A673 (cell line): ENCODE measurements at regions not wholly inside any gene's neighbourhood (a gene's known extent, or its start where the extent isn't known, plus 50 kb on each side); places are given as distances from the start of the nearest gene placed in this dataset.

Source experiments
- BruUV-seq: library from RNA; stranded (reverse); fragments of 400-500 nt; replicated peaks from 2 replicates; lab custom pipeline; 2021; lab: Mats Ljungman, UMichigan
- CTCF ChIA-PET: fragments of 300-600 bp; sonication (Branson Sonifier 250); formaldehyde crosslinking; loops from one replicate; lab custom pipeline; 2022; ENCODE audit warnings: antibody characterized with exemption; lab: Charles Lee
- POLR2A ChIA-PET: fragments of 300-600 bp; sonication (Branson Sonifier 250); formaldehyde crosslinking; loops from one replicate; lab custom pipeline; 2022; ENCODE audit warnings: antibody characterized with exemption; ENCODE audit not compliant: low non-redundant PET; lab: Charles Lee
- DNase-seq: peaks from one replicate; pipeline ENCODE4 v3.0.0-alpha.2; 2015; ENCODE audit warnings: low spot score
- H3K27ac ChIP-seq: fragments of 200-600 bp; sonication (generic); 2 replicates; pipeline ENCODE4 v1.5.1; 2016; ENCODE audit warnings: mixed run types, low read depth, mild to moderate bottlenecking, mixed read lengths, antibody characterized with exemption, low read length; ENCODE audit not compliant: poor library complexity, severe bottlenecking
- H3K27me3 ChIP-seq: fragments of 200-600 bp; sonication (generic); replicated peaks from 2 replicates; pipeline ENCODE4 v1.6.1; 2017; ENCODE audit warnings: mixed run types, low read depth, mild to moderate bottlenecking, mixed read lengths, antibody characterized with exemption, low read length; ENCODE audit not compliant: insufficient read depth, poor library complexity
- H3K36me3 ChIP-seq: fragments of 200-600 bp; sonication (generic); 2 replicates; pipeline ENCODE4 v1.6.1; 2016; ENCODE audit warnings: mixed run types, mild to moderate bottlenecking, mixed read lengths, antibody characterized with exemption, low read length; ENCODE audit not compliant: insufficient read depth, poor library complexity, severe bottlenecking
- H3K4me1 ChIP-seq: fragments of 200-600 bp; sonication (generic); 2 replicates; pipeline ENCODE4 v1.6.1; 2017; ENCODE audit warnings: mixed run types, mild to moderate bottlenecking, mixed read lengths, antibody characterized with exemption, low read length; ENCODE audit not compliant: insufficient read depth, poor library complexity, severe bottlenecking
- H3K4me3 ChIP-seq: fragments of 200-600 bp; sonication (generic); 2 replicates; pipeline ENCODE4 v1.5.1; 2016; ENCODE audit warnings: low read depth, mixed run types, mild to moderate bottlenecking, mixed read lengths, low read length; ENCODE audit not compliant: poor library complexity, severe bottlenecking
- H3K9me3 ChIP-seq: fragments of 200-600 bp; sonication (generic); 2 replicates; pipeline ENCODE4 v1.6.1; 2016; ENCODE audit warnings: mixed run types, low read depth, mild to moderate bottlenecking, mixed read lengths, antibody characterized with exemption, low read length; ENCODE audit not compliant: poor library complexity, severe bottlenecking
- EZH2 ChIP-seq: fragments of 200-600 bp; sonication (generic); IDR thresholded peaks from 2 replicates; pipeline ENCODE4 v1.6.1; 2017; ENCODE audit warnings: borderline replicate concordance, low read depth, mild to moderate bottlenecking, mixed read lengths, antibody characterized with exemption, low read length; ENCODE audit not compliant: poor library complexity, severe bottlenecking
- intact Hi-C: fragments of 100-400 bp; cut with micrococcal nuclease; formaldehyde crosslinking; loops from one replicate; pipeline ENCODE4 v1.10.0; 2022; ENCODE audit not compliant: unreplicated experiment
- TF ChIP-seq, protein P1 (sequence below): fragments of 300-800, 200-600 bp; sonication (generic); conservative IDR thresholded peaks from 2 replicates; pipeline ENCODE4 v1.5.1; 2017; ENCODE audit warnings: low read depth, mild to moderate bottlenecking, antibody characterized with exemption, low read length, moderate library complexity, mixed read lengths

DNA sequence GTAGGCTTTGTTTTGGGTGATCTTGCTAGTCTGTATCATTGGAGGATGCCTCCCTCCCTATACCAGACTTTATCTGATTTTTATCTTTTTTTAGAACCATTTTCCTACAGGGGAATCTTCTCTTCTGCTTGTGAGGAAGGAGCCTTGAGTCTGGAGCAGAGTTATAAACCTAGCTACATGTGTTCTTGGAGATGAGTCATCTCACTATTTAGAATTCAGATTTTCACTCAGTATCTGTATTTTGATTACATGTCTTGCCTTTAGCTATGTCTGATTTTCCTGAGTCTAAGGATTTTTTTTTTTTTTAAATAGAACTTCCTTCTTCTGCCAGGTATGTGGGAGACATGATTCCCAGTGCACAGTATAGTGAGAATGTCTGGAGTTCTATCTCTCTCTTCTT is 211.6 kb upstream of the MBL2 start:
- Histone ChIP-seq H3K4me3 (no peak overlapping the region), H3K4me1 (no peaks in the 10 kb centered on the region), H3K9me3 (peaks cover 4% of the 10 kb centered on the region), H3K36me3 (no peaks in the 10 kb centered on the region), H3K27ac (no peak overlapping the region), H3K27me3 (no peaks in the 10 kb centered on the region)
- no peak for DNase-seq
- CTCF ChIA-PET: no interaction called here
- intact Hi-C loops: no loop called here
- no TSS peak for BruUV-seq
- POLR2A ChIA-PET: no interaction called here
- no peak for TF ChIP-seq EZH2
- TF ChIP-seq, protein P1, sequence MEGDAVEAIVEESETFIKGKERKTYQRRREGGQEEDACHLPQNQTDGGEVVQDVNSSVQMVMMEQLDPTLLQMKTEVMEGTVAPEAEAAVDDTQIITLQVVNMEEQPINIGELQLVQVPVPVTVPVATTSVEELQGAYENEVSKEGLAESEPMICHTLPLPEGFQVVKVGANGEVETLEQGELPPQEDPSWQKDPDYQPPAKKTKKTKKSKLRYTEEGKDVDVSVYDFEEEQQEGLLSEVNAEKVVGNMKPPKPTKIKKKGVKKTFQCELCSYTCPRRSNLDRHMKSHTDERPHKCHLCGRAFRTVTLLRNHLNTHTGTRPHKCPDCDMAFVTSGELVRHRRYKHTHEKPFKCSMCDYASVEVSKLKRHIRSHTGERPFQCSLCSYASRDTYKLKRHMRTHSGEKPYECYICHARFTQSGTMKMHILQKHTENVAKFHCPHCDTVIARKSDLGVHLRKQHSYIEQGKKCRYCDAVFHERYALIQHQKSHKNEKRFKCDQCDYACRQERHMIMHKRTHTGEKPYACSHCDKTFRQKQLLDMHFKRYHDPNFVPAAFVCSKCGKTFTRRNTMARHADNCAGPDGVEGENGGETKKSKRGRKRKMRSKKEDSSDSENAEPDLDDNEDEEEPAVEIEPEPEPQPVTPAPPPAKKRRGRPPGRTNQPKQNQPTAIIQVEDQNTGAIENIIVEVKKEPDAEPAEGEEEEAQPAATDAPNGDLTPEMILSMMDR: no peak

DNA sequence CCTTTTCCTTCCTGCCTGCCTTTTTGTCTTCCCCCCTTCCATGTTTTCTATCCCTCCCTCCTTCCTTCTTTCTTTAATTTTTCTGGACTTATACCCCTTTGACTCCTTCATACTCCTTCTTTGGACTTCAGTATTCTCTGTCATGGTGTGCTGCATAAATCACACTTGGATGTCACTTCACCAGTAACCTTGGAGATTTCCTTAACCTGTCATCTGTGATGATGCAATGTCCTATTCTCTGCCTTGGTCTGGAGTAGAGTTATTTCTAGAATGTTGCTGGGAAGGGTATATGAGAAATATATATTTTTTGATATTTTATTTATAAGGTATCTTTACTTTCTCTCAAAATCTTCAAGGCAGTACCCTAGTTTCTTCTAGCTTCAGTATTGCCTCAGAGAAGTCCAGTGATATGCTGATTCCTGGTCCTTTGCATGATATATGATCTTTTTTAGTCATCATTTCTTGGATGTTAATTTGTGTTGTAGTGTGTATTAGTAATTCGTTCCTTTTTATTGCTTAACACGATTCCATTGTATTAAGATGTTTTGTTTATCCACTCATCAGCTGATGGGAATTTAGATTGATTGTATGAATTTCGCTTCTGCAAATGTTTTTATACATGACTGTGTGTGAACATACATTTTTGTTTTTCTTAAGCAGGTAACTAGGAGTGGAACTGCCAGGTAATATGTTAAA is 206.9 kb upstream of the MBL2 start:
- no peaks in the 10 kb centered on the region for H3K4me1 ChIP-seq
- H3K27ac ChIP-seq: no peak overlapping the region
- H3K9me3 ChIP-seq: no peaks in the 10 kb centered on the region
- TF ChIP-seq, protein P1: no peak
- TF ChIP-seq EZH2: no peak
- CTCF ChIA-PET: no interaction called here
- BruUV-seq: no TSS peak
- POLR2A ChIA-PET: no interaction called here
- DNase-seq: no peak
- no peaks in the 10 kb centered on the region for H3K36me3 ChIP-seq
- H3K27me3 ChIP-seq: no peaks in the 10 kb centered on the region
- H3K4me3 ChIP-seq: no peak overlapping the region
- intact Hi-C loops: no loop called here

DNA sequence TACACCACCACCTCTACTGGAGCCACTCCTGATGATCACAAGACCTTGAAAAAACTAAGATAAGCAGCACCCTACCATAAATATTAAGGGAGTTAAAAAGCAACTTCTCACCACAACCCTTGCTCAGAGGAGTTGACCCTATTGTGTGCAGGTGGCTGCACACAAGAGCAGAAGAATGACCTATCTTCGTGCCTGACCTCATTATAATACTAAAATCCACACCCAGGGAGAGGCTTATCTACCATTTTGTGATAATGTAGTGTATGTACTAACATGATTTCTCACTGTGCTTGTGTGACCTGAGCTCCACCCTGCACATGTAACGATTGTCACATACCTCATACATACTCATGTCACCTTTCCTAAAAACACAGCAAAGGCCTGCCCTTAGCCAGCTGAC is 205.0 kb upstream of the MBL2 start:
- BruUV-seq: no TSS peak
- no peaks in the 10 kb centered on the region for H3K9me3 ChIP-seq
- POLR2A ChIA-PET: no interaction called here
- H3K4me1 ChIP-seq: no peaks in the 10 kb centered on the region
- CTCF ChIA-PET: no interaction called here
- H3K27ac ChIP-seq: no peak overlapping the region
- intact Hi-C loops: no loop called here
- H3K36me3 ChIP-seq: no peaks in the 10 kb centered on the region
- DNase-seq: no peak
- H3K4me3 ChIP-seq: no peak overlapping the region
- H3K27me3 ChIP-seq: no peaks in the 10 kb centered on the region
- no peak for TF ChIP-seq EZH2
- TF ChIP-seq, protein P1: no peak
